HUDEP-2 (cell line): ENCODE measurements at regions not wholly inside any gene's neighbourhood (a gene's known extent, or its start where the extent isn't known, plus 50 kb on each side); places are given as distances from the start of the nearest gene placed in this dataset.
A peak's percentile ranks its signal among the peaks of the same experiment; 100 is the strongest.

Source experiments
- DNase-seq, 76 experiments: peaks; one replicate each; lab custom pipeline; 2025; ENCODE audit not compliant: unreplicated experiment in 76 of 76; lab: John Stamatoyannopoulos, UW

DNA sequence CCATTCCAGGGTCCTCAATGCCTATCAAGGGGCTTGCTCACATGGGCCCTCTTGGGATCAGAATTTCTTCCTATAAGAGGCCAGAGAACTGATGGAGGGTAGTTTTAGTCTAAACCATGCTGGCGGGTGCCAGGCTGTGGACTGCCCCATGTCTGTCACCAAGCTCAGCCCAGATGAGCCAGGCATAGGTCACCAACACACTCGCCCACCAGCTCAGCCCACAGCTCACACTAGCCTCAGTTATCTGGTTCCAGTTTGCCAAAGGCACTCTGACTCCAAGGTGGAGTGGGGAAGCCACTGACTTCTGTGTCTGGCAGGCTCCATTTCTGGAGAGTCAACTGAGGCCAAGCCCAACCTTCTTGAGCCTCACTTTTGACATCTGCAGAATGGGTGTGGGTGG lies 50.7 kb upstream of the INSYN1 start:
- DNase-seq: no peak

DNA sequence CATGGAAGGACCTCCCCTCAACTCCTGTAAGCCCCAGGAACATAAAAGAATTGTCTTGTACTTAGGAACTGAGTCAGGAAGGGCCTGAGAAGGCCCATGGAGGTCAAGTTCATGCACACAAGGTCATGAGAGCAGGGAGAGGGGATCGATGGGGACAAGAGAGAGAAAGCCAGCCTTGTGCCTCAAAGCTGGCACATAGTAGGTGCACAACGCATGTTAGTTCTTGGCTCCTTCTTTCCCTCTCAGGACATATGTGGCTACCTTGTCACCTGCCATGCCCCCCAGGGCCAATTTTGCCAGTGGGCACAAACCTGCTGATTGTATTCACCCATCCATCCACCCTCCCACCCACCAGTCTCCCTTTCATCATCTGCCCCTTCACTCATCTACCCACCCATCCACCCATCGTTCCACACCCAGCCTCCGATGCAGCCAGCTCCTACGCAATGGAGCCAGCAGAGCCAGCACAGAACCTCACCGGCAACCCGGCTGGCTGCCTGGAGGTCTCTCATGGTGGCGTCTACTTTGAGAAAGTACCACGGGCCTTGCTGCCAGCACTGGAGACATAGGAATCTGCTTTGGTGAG lies 52.4 kb upstream of the INSYN1 start:
- no peak for DNase-seq

DNA sequence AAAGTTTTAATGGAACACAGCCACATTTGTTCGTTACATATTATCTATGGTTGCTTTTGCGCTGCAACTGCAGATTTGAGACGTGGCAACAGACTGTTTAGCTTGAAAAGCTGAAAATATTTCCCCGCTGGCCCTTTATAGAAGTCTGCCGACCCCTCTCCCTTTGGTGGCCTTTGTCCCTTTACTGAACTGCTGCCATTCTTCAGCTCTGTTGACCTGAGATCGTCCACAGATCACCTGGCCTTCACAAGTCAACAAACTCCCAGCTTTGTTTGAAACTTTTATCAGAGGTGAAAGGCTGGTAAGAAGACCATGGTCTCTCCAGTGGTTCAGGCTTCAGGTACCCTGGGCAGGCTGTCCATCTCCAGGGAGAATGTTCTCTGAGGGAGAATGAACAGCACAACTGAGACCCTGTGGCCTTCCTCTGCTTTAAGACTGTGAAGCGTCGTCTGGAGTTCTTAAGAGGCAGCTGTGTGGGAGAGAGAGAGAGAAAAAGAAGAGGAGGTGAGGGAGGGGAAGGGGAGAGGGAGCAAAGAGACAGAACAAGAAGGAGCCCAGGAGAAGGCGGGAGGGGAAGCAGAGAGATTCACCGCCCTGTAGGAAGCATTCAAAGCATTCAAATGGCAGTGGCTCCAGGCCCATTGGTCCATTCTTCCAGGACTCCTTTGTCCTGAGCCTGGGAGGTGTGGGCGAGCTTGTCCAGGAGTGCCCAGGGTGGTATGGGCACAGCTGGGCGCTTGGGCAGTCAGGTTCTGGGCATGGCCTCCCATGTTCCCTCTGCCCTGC lies 53.7 kb upstream of the INSYN1 start:
- DNase-seq: no peak

GRCh38 chr15:73807865-73808264 lies 54.7 kb upstream of the INSYN1 start:
- DNase-seq: no peak

DNA sequence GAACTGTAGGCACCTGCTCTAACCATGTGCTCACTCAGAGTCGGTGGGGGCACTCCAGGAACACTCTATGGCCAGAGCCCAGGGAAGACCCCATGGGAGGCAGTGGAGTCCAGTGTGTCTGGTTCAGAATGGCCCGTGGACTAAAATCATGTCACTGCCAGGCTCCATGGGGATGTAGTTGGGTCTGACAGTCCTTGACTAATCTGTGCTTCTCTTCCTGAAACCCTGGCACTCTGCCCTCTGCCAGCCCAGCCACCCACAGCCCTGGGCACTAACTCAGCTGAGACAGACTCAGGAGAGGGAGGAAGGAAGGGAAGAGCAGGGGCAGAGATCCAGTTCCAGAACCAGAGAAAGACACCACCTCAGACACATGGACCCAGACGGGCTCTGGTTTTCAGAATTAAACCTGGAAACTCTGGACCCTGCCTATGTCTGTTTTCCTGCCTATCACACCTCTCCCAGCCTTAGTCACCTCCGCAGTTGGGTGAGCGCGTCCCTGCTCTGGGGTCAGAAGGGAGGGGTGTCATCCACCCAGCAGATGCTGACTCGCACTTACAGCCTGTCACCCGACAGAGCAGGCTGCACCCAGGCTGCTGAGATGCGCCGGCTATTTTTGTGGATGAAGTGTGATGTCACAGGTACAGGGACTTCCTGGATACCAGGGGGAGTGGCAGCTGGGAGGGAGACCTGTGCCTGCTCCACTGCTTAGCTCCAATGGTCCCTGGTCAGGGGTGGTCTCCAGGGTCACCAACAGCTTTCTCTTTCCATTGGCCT lies 56.8 kb upstream of the INSYN1 start:
- no peak for DNase-seq

GRCh38 chr15:73812806-73813465 lies 59.8 kb upstream of the INSYN1 start:
- DNase-seq: no peak

DNA sequence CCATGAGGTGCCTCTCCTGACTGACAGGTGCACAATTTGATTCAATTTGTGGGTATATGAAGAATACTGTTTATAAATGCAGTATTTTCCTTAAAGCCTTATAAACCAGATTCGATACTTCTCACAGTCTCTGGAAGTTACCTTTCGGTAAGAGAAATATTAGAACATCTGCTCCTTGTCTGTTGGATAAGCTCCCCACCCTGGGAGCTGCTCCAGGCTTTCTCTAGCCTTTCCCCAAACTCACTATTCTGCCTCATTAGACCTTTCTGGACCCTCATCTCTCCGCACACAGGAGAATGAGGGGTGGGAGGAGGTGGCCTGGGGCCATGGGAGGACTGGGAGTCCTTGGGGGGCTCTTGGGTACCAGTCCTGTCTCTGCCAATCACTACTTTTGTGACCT lies 59.8 kb upstream of the TBC1D21 start:
- no peak for DNase-seq

DNA sequence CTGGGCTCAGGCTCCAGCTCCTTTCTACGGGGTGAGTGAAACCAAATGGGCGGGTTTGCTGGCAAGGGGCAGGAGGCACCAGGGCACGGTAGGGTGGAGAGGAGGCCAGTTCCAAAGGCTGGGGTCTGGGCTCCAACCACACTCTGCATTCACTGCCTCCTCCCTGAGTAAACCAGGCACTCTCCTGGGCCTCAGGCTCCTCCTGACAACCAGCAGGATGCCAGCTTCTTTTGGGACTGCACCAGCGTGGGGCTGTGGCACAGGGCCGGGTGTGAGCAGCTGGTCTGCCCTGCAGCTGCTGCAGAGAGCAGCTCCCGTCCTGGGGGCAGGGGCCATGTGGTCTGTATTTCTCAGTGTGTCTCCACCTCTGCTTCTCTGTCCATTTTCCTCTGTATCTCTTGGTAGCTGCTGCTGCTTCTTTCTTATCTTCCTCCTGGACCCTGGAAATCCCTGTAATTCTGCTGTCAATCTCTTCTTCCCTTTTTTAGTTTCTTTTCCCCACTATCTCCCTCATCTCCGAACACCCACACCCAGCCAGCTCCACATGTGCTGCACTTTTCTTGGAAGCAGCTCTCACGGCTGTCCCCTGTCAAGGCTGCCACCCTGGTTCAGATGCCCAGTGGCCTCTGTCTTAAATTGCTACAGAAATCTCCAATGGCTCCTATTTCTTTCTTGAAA lies 54.9 kb upstream of the TBC1D21 start:
- no peak for DNase-seq

DNA sequence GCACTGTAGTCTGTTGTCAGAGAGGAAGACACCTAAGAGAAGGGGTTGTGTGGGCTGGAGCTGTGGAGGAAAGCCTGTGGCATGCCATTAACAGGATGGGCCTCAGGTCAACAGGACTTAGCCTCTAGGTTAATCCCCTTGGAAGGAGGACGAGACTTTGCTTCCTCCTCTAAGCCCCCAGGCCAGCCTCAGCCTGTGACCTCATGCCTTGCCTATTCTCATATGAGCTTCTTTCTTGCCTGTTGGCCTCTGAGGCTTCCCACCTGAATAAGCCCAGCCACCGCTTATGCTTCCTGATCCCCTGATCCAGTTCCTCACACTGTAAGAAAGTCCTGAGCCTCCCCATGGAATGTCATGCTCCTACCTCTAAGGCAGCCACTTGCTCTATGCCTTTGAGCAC lies 52.2 kb upstream of the TBC1D21 start:
- DNase-seq: no peak

DNA sequence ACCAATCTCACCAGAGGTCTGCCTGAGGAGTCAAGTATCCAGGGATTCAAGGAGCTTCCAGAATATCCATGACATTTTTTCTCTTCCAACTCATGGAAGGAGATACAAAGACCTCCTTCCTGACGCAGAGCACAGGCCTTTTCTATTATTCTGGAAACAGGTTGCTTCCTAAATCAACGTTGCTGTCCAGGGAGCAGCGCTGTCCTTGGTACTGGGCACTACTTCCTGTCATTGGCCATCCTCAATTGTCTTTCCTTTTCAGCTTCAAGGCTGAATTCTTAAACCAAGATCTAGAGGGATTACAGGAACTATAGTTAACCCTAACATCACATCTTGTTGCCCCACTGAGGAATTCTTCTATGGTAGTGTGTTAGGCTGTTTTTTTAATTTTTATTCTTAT lies 50.4 kb upstream of the TBC1D21 start:
- peak in 1 of 76 experiments; percentile 1 for DNase-seq
